Stimulated activated CD8-positive, alpha-beta memory T cell treated with anti-CD3 and anti-CD28 coated beads, Interleukin-4, amount 100 ng/mL, for 24 hours (primary cell): ENCODE measurements at regions not wholly inside any gene's neighbourhood (a gene's known extent, or its start where the extent isn't known, plus 50 kb on each side); places are given as distances from the start of the nearest gene placed in this dataset.

Experiments
- DNase-seq: peaks from one replicate; pipeline ENCODE4 v3.0.0-alpha.2; 2020; ENCODE audit warnings: low read depth

GRCh38 chr15:69954666-69955065, 143.1 kb downstream of the TLE3 start:
- no peak for DNase-seq

- DNase-seq: no peak
Observed at GRCh38 chr15:69955240-69955894, 142.3 kb downstream of the TLE3 start.

GRCh38 chr15:69956417-69956816, 141.3 kb downstream of the TLE3 start:
- DNase-seq: no peak

GRCh38 chr15:69957175-69957574, 140.5 kb downstream of the TLE3 start:
- DNase-seq: no peak

- DNase-seq: no peak
Observed at GRCh38 chr15:69958496-69959084, 139.1 kb downstream of the TLE3 start.

- DNase-seq: no peak
Observed at GRCh38 chr15:69962561-69962960, 135.2 kb downstream of the TLE3 start.

GRCh38 chr15:69963385-69963784, 134.3 kb downstream of the TLE3 start:
- no peak for DNase-seq

- DNase-seq: no peak
Observed at GRCh38 chr15:69971771-69972170, 125.9 kb downstream of the TLE3 start.

GRCh38 chr15:69972436-69972835, 125.3 kb downstream of the TLE3 start:
- DNase-seq: no peak

- no peak for DNase-seq
Observed at GRCh38 chr15:69973102-69973714, 124.5 kb downstream of the TLE3 start.

- DNase-seq: no peak
Observed at GRCh38 chr15:69973880-69974279, 123.8 kb downstream of the TLE3 start.

GRCh38 chr15:69974321-69974720, 123.4 kb downstream of the TLE3 start:
- DNase-seq: no peak

GRCh38 chr15:69976366-69976994, 121.2 kb downstream of the TLE3 start:
- DNase-seq: peak; percentile 25

GRCh38 chr15:69978603-69979002, 119.1 kb downstream of the TLE3 start:
- no peak for DNase-seq

- DNase-seq: no peak
Observed at GRCh38 chr15:69979262-69979661, 118.5 kb downstream of the TLE3 start.

- DNase-seq: no peak
Observed at GRCh38 chr15:69979783-69980182, 117.9 kb downstream of the TLE3 start.

GRCh38 chr15:69980341-69981059, 117.2 kb downstream of the TLE3 start:
- no peak for DNase-seq

- DNase-seq: no peak
Observed at GRCh38 chr15:69982037-69982436, 115.7 kb downstream of the TLE3 start.

- DNase-seq: no peak
Observed at GRCh38 chr15:69983696-69984265, 113.9 kb downstream of the TLE3 start.

- DNase-seq: no peak
Observed at GRCh38 chr15:69987492-69988489, 109.9 kb downstream of the TLE3 start.
